GM18507 (cell line): ENCODE measurements at regions not wholly inside any gene's neighbourhood (a gene's known extent, or its start where the extent isn't known, plus 50 kb on each side); places are given as distances from the start of the nearest gene placed in this dataset.
A peak's percentile ranks its signal among the peaks of the same experiment; 100 is the strongest.

Source experiments
- DNase-seq: peaks from one replicate; pipeline ENCODE4 v3.0.0; 2011; ENCODE audit warnings: low read depth; ENCODE audit not compliant: insufficient read length; ENCODE audit errors: extremely low spot score
- FAIRE-seq: peaks from 2 replicates; lab custom pipeline; 2011; peaks lifted over from hg19 to GRCh38; lab: Jason Lieb, UNC

DNA sequence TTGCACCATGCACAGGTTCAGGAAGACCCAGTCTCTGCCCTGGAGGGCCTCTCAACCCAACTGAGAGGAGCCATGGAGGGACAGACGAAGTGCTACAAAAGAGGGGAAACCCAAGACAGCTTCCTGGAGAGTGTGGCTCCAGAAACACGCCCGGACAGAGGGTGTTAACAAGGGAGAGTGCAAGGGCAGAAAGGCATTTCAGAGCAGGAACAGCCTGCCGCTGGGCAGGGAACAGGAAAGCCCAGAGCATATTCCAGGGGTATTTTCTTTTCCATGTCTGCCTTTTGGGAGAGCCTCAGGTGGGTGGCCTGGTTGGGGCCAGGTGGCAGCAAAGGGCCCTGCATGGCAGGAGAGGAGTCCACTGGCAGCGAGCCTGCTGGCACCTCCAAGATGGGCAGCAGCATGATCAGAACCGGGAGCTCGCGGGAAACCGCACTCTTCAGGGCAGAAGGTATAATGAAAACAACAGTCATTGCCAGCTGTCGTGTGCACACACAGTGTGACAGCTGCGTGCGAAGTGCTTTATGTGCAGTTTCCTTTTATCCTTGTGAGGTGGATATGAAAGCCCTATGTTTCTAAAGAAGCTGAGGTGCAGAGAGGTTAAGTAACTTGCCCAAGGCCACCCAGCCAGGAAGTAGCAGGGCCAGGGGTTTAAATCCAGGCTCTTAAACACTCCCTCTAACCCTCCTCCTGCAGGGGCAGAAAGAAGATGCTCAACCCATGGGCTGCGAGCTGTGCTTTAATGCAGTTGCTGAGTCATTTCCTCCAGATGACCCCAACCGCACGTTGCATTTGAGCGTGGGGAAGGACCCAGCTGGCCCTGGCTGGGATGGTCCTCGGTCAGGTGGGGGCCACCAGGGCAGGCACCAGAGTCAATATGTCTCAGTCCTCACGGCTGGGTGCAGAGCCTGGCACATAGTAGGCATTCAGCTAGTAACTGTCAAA, 128.6 kb downstream of the OAT start:
- FAIRE-seq (peak; percentile 5), DNase-seq (no peak)

DNA sequence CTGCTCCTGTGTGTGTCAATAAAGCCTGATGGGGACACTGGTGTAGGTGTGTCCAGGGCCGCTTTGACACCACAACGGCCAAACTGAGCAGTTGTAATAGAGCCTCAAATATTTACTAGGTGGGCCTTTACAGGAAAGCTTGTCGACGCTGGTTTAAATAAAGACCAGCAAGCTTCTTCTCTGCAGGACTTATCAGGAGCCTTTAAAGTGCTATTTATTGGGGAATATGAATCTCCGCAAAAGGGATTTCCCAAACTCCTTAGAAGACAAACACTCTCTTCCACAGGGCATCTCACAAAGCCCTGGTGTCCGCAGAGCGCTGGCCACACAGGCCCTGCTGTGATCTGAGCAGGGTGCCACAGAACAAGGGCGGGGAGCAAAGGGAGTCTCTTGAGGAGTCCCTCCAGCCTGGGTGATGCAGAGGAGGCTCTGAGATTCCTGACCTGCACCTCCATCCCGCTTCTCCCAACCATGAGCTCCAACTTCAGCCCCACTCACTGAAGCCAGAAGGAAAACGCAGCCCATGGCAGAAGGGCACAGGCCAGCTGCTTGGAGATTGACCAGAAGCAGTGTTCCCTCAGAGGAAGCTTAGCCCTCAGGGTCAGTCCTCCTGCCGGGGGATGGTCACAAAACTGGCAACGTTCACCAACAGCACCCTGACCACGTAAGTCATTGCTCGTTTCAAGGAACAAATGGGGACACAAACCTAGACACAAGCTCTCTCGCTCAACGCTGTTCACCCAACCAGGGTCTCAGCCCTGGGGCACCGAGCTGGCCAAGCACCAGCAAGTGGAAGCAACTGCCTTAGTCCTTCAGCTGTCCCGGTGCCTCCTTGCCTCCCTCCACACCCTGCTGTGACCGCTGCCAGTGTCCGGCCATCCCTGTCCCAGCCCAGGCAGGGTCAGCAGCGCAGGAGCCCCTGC, 129.5 kb downstream of the OAT start:
- no peak for FAIRE-seq
- no peak for DNase-seq

DNA sequence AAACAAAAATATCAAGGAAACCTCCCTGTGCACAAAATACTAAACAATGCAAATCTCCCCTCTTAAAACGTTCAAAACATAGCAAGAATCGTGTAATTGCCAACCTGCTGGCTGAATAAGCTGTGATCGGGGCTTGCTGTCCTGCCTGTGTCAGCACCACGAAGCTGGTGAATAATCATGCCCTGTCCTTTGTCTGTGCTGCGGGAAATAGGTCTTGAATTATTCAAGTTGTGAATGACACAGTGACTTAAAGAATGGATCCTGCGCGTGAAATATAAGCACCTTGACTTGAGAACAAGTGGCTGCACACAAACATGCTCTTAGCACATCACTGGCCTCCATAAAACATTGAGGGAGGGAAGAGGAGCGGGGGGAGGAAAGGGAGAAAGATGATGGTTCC, 130.2 kb downstream of the OAT start:
- FAIRE-seq = no peak
- no peak for DNase-seq

DNA sequence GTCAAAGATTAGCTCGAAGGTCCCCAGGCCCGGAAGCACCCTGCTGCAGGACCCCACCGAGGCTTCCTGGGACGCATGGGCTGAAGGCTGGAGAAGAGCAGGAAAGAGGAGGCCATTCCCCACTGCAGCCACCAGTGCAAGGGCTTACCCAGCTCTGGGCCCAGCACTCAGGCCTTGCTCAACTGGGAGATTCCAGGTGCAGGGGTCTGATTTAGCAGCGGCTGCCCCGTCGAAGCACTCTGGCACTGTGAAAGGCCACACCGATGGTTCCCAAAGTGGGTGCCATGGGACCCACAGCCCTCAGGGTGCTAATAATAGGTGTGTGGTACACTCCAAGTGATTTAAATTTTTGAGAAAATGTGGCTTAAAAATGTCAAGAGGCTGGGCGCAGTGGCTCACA, 130.9 kb downstream of the OAT start:
- DNase-seq = no peak
- no peak for FAIRE-seq

DNA sequence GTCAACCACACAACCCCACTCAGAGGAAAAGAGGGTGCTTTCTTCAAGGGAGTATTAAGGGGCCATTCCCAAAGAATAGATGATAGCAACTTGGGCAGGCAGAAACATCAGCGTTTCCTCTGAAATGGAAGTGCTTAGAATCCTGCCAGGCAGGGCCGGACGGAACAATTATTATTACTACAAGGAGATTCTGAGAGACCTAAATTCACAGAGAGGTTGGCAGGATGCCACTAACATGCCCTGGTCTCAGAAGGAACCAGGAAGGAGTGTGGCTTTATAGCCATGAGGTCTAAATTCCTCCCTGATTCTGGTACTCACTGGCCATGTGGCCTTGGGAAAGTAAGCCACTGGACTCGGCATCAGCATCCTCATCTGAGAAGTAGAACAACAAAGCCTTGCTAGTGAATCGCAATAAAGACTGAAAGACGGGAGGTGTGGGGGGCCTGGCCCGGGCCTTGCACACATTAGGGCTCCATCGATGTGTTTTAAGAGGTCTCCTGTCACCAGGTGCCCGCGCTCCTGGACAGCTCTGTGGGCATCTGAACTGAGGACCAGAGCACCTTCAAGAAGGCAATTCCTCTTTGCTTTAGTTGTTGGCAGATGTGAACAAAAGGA, 131.5 kb downstream of the OAT start:
- FAIRE-seq (no peak), DNase-seq (no peak)

DNA sequence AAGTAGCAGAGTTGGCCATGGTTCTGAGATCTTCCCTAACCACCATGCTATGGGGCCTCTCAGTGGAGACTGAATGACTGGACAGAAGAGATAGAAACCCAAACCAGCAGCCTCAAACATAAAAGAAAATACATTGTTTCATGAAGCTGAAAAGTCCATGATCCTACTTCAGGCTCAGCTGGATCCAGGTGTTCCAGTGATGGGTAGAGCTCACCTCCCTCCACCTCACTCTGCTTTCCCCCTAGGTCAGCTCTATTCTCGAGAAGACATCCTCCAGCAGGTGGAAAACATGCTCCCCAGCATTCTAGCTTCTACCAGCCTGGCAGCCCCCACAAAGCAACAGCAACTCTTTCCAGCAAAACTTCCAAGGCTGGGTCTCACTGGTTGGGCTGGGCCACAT, 132.1 kb downstream of the OAT start:
- DNase-seq (no peak), FAIRE-seq (no peak)

DNA sequence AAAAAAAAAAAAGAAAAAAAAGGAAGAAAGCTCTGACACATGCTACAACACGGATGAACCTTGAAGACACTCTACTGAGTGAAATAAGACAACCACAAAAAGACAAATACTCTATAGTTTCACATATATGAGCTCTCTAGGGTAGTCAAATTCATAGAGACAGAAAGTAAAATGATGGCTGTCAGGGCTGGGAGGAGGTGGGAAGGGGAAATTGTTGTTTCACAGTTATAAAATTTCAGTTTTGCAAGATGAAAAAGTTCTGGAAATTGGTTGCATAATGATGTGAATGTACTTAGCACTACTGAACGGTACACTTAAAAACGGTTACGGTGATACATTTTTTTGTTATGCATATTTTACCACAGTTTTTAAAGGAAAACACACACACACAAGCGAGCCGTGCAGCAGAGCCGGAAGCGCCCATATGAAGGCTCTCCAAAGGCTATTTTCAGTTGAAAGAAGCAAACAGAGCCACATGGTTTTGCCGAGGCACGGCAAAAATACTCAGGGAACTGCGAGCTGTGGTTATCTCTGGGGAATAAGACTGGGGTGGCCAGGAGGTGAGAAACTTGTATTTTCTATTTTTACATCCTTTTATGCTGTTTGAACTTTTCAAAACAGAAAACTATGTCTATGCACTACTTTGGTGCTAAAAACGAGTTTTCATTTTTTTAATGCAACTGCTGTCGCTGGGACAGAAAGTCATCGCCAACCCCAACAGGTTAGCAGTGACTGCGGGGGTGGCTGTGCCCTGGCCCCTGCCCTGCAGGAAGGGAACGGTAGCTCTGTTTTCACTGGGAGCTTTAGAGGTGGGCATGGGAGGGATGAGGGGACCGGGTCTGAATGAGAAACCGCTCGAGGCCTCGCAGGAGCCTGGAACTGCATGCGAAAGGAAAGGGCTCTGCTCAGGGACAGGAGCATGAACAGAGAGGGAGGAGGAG, 132.9 kb downstream of the OAT start:
- FAIRE-seq (peak; percentile 78), DNase-seq (no peak)

DNA sequence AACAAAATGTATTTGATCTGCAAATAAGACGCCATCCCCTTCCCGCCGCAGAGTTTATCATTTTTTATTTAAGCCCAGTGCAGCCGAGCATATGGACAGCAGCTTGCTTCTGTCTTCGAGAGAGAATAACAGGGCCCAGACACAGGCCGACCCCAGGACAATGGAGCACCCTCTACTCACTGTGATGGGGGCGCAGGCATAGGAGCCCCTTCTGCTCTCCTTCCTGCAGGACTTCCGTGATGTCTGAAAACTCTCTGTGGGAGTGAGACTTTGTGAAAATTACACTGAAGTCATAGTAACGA, 134.8 kb downstream of the OAT start:
- FAIRE-seq = no peak

DNA sequence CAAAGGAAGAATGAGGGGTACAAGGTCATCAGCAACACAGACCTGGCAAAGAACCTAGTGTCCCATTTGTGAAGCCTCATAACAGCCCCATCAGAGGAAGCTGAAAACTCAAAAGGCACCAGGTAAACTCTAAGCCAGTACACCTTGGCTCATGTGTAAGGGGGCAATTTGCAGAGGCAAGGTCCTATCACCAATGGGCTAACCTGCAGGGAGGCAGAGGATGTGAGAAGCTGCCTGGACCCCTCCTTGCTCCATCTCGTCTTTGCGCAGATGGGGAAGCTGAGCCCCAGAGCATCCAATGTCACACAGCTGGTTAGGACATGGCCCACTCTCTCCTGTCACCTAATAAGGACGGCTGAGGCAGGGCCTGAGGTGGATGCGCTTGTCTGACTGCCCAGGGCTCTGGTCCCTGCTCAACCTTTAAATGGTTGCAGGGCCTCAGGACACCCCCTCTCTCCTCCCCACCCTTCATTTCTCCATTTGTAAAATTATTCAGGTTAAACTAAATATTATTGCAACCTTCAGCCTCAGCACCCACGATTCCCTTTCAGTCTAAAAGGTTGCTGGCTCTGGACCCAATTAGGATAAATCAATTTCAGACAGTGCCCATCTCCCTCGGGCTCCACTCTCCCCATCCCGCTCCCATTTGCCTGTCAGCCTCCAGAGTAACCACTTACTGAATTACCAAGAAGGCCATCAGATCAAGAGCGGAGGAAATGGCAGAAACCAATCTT, 135.3 kb downstream of the OAT start:
- no peak for FAIRE-seq
- DNase-seq = no peak

More for the DNA sequence above, 134.8 kb downstream of the OAT start:
- DNase-seq = no peak

DNA sequence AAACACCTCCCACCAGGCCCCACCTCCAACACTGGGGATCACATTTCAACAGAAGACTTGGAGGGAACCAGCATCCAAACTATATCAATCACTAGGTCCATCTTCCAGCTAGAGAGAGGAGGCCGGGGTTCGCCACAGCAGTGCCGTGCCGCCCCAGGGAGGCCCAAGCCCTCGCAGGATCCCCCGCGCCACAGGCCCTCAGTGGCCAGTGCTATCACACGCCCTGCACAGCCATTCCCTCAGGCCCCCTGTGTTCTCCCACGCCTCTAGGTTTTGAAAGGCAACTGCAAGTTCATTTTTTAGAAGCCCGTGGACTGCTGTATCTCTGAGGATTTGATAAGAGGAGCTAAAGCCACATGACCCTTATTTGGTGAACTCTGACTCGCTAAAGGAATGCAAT, 136.4 kb downstream of the OAT start:
- DNase-seq (no peak), FAIRE-seq (no peak)

DNA sequence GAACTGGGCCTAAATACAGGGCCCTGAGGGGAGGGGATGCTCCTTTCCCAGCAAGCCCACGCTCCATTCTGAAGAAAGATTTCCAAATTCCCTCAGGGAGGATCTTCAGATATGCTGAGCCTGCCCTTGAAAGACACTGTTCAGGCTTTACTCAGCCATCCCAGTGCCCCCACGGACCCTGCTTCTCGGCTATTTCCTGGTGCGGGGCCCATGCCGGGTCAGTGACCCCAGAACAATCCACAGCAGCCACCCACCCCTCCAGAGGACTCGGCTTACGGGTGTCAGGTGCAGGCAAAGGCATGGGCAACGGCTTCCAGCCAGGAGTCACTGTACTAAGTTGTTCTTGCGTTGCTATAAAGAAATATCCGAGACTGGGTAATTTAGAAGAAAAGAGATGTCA, 137.1 kb downstream of the OAT start:
- DNase-seq (no peak), FAIRE-seq (no peak)

DNA sequence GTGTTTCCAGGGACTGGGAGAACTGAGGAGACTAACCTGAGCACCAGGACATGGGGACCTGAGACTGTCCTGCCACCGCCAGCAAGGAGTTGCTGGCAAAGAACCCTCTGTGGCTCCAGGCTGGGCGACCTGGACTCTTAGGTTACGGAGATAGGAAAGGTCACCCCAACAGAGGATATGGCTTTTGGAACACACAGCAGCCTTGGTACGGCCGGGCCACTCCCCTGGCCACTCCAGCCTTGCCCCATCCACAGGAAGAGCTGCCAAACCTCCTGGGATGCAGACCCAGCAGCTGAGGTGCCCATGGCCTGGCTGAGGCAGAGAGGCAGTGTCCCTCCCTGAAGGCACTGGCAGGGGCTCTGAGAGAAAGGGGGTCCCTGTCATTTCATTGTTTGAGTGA, 137.8 kb downstream of the OAT start:
- no peak for FAIRE-seq
- no peak for DNase-seq

DNA sequence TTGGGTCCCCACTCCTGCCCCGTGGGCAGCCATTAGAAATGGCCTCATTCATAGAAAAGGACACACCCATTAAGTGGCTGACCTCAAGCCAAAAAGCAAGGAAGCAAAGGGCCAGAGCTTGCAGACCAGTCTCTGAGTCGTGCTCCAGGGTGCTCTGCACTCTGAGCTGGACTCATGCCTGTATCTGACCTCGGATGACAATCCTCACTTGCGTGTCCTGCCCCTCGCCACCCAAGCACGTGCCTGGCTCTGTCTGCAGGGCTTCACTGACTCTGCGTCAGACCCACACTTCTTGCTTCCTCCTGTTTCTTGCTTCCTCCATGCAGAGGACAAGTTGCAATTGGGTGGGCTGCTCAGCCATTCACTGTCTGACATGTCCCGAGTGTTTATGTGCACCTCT, 138.8 kb downstream of the OAT start:
- DNase-seq = no peak
- FAIRE-seq = no peak

DNA sequence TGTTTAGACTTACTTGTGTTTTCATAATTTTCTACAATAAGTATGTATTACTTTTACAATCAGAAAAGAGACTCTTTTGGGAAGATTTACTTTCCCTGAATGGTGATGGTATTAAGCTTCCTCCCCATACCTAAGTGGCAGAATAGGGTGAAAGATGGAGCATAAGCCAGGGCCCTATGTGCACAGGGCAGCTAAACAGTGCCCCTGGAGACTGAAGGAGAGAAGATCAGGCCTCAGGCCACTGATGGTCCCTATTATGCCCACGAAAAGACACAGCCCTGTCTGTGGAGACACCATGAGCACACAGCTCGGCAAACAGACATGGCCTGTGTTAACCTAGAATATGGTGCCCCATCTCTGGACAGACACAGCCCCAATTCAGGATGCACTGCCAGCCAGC, 139.4 kb downstream of the OAT start:
- DNase-seq = no peak

DNA sequence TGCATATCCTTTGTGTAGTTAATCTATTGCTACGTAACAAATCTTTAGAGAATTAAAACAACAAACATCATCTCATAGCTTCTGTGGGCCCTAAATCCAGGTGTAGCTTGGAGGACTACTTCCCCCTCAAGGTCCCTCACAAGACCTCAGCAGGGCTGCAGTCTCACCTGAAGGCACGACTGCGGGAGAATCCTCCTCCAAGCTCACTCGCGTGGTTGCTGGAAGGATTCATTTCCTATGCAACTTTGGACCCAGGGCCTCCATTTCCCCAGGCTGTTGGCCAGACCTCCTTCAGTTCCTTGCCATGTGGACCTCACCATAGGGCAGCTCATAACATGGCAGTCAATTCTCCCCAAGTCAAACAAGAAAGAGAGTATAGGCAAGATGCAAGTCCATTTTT, 140.4 kb downstream of the OAT start:
- no peak for DNase-seq
- no peak for FAIRE-seq

More for the DNA sequence above, 139.4 kb downstream of the OAT start:
- FAIRE-seq = no peak

DNA sequence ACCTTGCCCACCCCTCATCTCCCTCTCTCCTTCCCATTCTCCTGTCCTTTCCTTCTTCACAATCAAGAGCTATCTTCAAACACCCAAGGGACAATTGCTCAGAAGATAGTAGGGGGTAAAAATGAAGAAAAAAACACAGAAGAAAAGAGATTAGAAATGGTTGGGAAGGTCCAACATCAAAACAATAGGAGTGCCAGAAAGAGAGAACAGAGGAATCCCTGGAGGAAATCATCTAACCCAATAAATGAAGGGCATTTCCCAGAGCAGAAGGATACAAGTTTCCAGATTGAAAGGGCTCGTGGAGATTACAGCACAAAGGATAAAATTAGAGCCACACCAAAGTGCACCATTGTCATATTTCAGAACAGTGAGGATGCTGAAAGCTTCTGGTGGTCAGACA, 145.6 kb downstream of the OAT start:
- no peak for FAIRE-seq

DNA sequence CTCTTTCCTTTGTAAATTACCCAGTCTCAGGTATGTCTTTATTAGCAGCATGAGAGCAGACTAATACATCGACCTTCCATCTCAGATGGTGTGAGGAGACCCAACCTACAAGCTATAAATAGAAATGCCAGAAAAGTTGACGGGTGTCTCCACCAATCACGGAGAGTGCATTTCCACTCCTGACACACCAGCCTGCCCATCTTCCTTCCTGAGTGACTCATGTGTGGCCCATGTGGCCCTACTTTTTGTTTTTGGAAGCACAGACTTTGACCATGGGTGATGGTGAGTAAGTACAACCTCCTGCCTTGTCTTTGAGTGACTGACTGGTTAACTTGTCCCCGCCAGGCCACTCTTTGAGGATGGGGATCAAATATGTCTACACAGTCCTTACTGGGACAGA, 147.0 kb downstream of the OAT start:
- DNase-seq = no peak
- no peak for FAIRE-seq

More for the DNA sequence above, 145.6 kb downstream of the OAT start:
- no peak for DNase-seq

DNA sequence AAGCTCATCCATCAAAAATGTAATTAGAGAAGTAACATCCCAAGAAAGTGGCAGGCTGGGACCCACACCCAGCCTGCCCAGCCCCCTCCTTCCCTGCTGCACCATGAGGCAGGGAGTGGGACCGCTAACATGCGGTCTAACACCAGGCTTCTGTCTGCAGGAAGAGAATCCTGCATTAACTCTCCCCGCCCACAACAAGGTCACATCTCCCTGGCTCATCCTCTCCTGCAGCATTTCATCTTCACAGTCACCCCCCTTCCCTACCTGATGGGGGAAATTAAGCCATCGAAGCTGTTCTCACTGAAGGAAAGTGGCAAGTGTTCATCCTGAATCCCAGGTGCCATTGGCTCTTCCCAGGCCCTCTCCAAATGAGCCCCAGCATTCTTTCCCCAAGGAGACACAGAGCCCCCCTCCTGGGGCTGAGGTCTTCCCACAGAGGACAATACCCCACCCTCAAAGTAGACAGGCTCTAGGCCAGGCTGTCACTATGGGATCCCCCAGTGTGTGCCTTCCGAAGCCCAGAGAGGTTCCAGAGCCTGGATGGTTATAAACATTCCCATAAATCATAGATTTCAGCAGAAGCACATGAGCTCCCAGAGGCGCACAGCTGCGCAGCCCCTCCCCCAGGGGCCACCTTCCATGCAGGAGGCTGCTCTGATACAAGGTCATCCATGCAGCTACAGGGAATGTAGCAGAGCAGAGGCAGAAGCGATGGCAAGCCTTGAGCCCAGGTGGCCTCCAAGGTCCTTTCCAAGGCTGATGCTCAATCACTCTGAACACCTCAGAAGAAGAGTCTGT, 148.0 kb downstream of the OAT start:
- FAIRE-seq (no peak), DNase-seq (no peak)
